Ascending aorta (tissue), 2 donors: ENCODE measurements at regions not wholly inside any gene's neighbourhood (a gene's known extent, or its start where the extent isn't known, plus 50 kb on each side); places are given as distances from the start of the nearest gene placed in this dataset.

ENCODE experiments used
- DNase-seq, 2 donors: peaks; one replicate each; pipeline ENCODE4 v3.0.0-alpha.2; 2019; ENCODE audit warnings: low spot score in 2 of 2
- H3K27ac ChIP-seq, 2 donors: fragments of 200-600 bp; sonication (generic); one replicate each; pipeline ENCODE4 v1.5.1; 2016 to 2017; ENCODE audit warnings: mild to moderate bottlenecking in 1 of 2
- H3K27me3 ChIP-seq: fragments of 200-600 bp; sonication (generic); one replicate; pipeline ENCODE4 v1.5.1; 2017
- H3K36me3 ChIP-seq, 2 donors: fragments of 200-600 bp; sonication (generic); one replicate each; pipeline ENCODE4 v1.5.1; 2016
- H3K4me1 ChIP-seq, 2 donors: fragments of 200-600 bp; sonication (generic); one replicate each; pipeline ENCODE4 v1.5.1; 2016 to 2017; ENCODE audit warnings: mild to moderate bottlenecking in 1 of 2
- H3K4me3 ChIP-seq, 2 donors: fragments of 200-600 bp; sonication (generic); one replicate each; pipeline ENCODE4 v1.5.1; 2016 to 2017; ENCODE audit warnings: mild to moderate bottlenecking in 1 of 2
- H3K9me3 ChIP-seq, 2 donors: fragments of 200-600 bp; sonication (generic); one replicate each; pipeline ENCODE4 v1.5.1; 2016
- intact Hi-C: fragments of 100-400 bp; cut with DNase I; formaldehyde crosslinking; loops from one replicate; pipeline ENCODE4 v1.15.1; 2023
- TF ChIP-seq, protein P1 (sequence below), 3 experiments: fragments of 200-600 bp in 2 of 3; fragments of 450-650 bp in 1 of 3; sonication (generic) in 2 of 3; IDR thresholded peaks; one replicate each; pipeline ENCODE4 v1.5.1; 2016 to 2019; ENCODE audit warnings: antibody characterized with exemption in 3 of 3, mild to moderate bottlenecking in 1 of 3, moderate library complexity in 1 of 3

- no peak overlapping the region for H3K27ac ChIP-seq
- TF ChIP-seq, protein P1, sequence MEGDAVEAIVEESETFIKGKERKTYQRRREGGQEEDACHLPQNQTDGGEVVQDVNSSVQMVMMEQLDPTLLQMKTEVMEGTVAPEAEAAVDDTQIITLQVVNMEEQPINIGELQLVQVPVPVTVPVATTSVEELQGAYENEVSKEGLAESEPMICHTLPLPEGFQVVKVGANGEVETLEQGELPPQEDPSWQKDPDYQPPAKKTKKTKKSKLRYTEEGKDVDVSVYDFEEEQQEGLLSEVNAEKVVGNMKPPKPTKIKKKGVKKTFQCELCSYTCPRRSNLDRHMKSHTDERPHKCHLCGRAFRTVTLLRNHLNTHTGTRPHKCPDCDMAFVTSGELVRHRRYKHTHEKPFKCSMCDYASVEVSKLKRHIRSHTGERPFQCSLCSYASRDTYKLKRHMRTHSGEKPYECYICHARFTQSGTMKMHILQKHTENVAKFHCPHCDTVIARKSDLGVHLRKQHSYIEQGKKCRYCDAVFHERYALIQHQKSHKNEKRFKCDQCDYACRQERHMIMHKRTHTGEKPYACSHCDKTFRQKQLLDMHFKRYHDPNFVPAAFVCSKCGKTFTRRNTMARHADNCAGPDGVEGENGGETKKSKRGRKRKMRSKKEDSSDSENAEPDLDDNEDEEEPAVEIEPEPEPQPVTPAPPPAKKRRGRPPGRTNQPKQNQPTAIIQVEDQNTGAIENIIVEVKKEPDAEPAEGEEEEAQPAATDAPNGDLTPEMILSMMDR (IDR thresholded peaks at IDR 0.05): no peak
- no peaks in the 10 kb centered on the region for H3K27me3 ChIP-seq
- H3K36me3 ChIP-seq: no peaks in the 10 kb centered on the region
- intact Hi-C loops: no loop called here
- H3K4me1 ChIP-seq: no peaks in the 10 kb centered on the region
- no peak overlapping the region for H3K4me3 ChIP-seq
- no peaks in the 10 kb centered on the region for H3K9me3 ChIP-seq
- no peak for DNase-seq
Observed at GRCh38 chr1:57597036-57597435, 173.2 kb upstream of the DAB1 start.

- DNase-seq: no peak
- Histone ChIP-seq H3K36me3 (no peaks in the 10 kb centered on the region), H3K27ac (no peak overlapping the region), H3K27me3 (no peaks in the 10 kb centered on the region), H3K4me1 (no peaks in the 10 kb centered on the region), H3K4me3 (no peak overlapping the region), H3K9me3 (no peaks in the 10 kb centered on the region)
- intact Hi-C loops: no loop called here
- TF ChIP-seq, protein P1 (IDR thresholded peaks at IDR 0.05): no peak
Observed at GRCh38 chr1:57594002-57594401, 170.1 kb upstream of the DAB1 start.

- no peaks in the 10 kb centered on the region for H3K36me3 ChIP-seq
- no peak overlapping the region for H3K27ac ChIP-seq
- no peaks in the 10 kb centered on the region for H3K27me3 ChIP-seq
- intact Hi-C loops: no loop called here
- TF ChIP-seq, protein P1 (IDR thresholded peaks at IDR 0.05): no peak
- H3K4me3 ChIP-seq: no peak overlapping the region
- no peaks in the 10 kb centered on the region for H3K4me1 ChIP-seq
- no peak for DNase-seq
- no peaks in the 10 kb centered on the region for H3K9me3 ChIP-seq
Observed at GRCh38 chr1:57591842-57592241, 168.0 kb upstream of the DAB1 start.

- Histone ChIP-seq H3K27me3 (no peaks in the 10 kb centered on the region), H3K27ac (no peak overlapping the region), H3K4me1 (no peaks in the 10 kb centered on the region), H3K4me3 (no peak overlapping the region), H3K36me3 (no peaks in the 10 kb centered on the region), H3K9me3 (no peaks in the 10 kb centered on the region)
- intact Hi-C loops: no loop called here
- DNase-seq: no peak
- TF ChIP-seq, protein P1 (IDR thresholded peaks at IDR 0.05): no peak
Observed at GRCh38 chr1:57590978-57591377, 167.1 kb upstream of the DAB1 start.

DNA sequence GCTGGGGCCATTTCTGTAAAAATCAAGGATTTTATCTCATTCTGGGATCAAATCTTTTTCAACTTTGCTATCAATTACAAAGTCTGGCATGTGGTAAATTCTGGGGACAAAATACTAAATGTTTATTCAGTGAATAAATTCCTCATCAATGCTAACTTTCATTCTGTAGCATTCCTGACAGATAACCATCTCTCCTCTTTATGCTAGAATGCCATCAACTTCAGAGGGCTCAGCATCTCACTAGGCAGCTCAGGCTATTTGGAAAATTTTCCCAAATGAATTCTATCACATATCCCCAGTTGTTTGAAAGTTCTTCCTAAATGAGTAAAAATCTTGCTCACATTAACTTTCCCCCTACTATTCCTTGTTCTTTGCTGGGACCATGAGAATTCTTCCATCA is 163.0 kb upstream of the DAB1 start:
- intact Hi-C loops: no loop called here

More for the DNA sequence above, 163.0 kb upstream of the DAB1 start:
- H3K36me3 ChIP-seq: no peaks in the 10 kb centered on the region
- H3K27ac ChIP-seq: no peak overlapping the region
- no peak for DNase-seq
- no peaks in the 10 kb centered on the region for H3K9me3 ChIP-seq
- H3K4me1 ChIP-seq: no peaks in the 10 kb centered on the region
- TF ChIP-seq, protein P1 (IDR thresholded peaks at IDR 0.05): no peak
- no peaks in the 10 kb centered on the region for H3K27me3 ChIP-seq
- no peak overlapping the region for H3K4me3 ChIP-seq
